ENCODE measurements at regions not wholly inside any gene's neighbourhood (a gene's known extent, or its start where the extent isn't known, plus 50 kb on each side); places are given as distances from the start of the nearest gene placed in this dataset.

DNA sequence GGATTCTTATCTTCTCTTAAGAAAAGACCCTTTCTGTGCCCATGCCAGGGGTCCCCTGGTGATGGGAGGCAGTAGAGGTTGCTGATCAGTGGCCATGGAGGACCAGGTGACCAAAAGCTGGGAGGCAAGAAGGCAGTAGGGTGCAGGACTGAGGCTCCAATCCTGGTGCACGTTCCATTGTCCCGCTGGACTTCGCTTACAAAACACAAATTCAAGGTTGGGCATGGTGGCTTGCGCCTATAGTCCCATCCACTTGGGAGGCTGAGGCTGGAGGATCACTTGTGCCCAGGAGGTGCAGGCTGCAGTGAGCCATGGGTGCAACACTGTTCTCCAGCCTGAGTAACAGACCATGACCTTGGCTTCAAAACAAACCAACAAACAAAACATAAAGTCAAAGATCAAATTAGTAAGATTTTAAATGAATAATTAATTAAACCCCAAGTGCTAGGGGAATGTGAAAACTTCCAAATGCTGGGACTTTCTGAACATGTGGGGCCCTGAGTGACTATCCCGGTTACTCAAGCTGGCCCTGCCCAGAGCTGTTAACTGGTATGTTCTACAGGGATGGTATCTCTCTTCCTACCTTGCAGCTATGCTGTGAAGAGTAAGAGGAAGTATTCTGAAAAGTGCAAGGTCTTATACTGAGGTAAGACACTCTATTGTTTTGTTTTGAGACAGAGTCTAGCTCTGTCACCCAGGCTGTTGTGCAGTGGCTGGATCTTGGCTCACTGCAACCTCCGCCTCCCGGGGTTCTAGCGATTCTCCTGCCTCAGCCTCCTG lies 97.6 kb downstream of the LYZL2 start:
- no peak for DNase-seq

DNA sequence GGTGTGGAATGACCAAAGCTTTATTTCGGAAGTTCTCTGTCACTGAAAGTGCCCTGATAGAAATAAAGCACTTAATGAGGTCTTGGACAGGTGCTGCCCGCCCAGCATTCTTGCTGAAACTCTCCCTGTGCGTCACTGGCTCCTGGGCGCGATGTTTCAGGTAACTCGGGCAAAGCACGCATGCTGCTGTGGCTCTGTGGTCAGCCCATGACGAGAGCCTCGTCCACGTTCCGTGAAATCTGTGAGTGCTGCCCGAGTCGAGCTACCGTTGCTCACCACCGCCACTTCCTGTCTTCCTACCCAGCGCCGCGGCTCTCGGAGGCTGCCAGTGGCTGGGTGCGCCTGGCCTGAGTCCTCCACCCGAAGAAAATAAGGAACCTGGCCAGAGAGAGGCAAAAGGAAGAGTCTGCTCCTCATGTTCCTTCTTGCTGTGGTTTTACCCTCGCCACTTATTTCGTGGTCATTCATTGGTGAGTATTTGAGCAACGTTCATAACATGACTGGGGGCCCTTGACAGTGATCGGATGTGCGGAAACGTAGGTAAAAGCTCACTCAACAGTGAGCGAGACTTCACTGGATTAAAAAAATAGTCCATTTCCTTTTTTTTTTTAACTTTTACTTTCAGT lies 95.5 kb downstream of the MAP3K8 start:
- no peak for DNase-seq

DNA sequence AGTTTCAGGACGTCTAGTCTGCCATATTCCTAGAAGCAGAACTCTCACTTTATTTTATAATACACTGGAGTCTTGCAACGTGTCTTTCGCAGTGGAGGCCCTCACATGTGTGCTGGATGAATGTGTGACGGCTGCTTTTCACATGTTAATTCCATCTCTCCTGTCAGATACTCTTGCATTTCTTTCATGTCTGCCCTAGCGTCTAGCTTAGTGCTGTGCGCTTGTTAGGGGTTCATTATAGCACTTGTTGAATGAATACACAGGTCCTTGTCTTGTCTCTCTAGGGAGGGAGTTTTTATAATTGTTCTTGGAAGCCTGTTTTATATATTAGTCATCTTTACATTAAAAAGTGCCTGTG lies 94.4 kb downstream of the MAP3K8 start:
- DNase-seq: no peak

DNA sequence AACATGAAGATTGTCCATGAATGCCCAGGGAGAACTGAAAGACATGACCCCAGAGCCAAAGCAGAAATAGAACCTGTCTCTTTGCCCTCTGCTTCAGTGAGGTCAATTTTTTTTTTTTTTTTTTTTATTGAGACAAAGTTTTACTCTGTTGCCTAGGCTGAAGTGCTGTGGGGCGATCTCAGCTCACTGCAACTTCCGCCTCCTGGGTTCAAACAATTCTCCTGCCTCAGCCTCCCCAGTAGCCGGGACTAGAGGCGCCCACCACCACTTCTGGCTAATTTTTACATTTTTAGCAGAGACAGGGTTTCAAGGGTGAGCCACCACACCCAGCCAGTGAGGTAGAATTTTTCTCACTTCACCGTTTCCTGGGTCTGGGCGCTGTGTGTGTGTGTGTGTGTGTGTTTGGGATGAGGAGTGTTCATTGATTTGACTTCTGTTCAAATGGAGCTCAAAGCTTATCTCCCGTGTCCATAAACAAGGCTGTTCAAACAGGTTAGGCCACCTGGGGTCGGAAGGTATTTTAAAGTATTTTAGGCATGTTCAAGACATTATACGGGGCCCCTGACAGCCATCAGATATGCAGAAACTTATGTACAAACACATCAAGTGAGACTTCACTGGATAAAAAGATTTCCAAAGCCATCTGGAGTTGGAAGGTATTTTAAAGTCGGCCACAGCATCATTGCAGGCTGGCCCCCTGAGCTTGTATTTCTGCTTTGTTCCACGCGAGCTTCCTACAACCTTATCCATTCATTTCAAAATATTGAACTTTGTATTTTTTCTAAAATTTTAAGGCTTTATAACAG lies 93.8 kb downstream of the MAP3K8 start:
- no peak for DNase-seq

DNA sequence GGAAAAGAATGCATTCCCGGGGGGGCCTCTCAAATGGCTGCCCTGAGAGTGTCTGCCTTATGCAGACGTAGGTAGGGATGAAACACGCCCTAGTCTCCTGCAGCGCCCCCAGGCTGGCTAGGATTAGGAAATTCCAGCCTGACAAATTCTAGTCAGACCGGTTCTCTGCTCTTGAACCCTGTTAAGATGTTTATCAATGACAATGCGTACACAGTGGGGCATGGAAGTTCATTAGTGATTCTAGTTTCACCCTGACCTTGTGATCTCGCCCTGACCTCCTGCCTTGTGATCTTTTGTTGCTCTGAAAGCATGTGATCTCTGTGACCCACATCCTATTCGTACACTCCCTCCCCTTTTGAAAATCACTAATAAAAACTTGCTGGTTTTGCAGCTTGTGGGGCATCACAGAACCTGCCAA lies 88.7 kb downstream of the MAP3K8 start:
- peak; percentile 65 for DNase-seq

DNA sequence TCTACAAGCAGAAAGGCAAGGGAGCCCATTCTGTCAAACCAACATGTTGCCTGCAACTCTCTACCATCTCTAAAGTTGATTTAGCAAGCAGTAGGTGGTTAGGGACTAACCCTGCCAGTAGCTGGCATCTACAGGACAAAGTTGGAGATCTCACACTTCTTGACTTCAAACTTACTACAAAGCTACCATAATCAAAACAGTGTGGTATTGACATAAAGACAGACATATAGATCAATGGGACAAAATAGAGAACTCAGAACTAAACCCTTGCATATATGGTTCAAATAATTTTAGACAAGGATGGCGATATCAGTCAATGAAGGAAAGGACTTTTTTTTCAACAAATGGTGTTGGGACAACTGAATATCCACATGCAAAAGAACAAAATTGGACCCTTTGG lies 84.9 kb downstream of the MAP3K8 start:
- DNase-seq: no peak

All from NCI-H510A treated with DMSO at 0.1 percent for 48 hours (cell line).